ENCODE measurements at regions not wholly inside any gene's neighbourhood (a gene's known extent, or its start where the extent isn't known, plus 50 kb on each side); places are given as distances from the start of the nearest gene placed in this dataset.

- CTCF ChIA-PET: no interaction called here
- POLR2A ChIA-PET: no interaction called here
- Mint-ChIP-seq H3K27ac (no peak overlapping the region), H3K4me1 (peaks cover 35% of the 10 kb centered on the region), H3K4me3 (no peak overlapping the region), H3K27me3 (ENCODE audit: low read depth) (no peaks in the 10 kb centered on the region; the same call in 1 of the 2 replicates), H3K9me3 (peaks cover 10% of the 10 kb centered on the region), H3K36me3 (peaks cover 6% of the 10 kb centered on the region)
- no peak for TF ChIP-seq CREM (CRISPR knock-in tag; IDR thresholded peaks at IDR 0.05)
- ATAC-seq (no peak), DNase-seq (ENCODE audit: low spot score) (no peak)
These were observed 100.9 kb downstream of the BOD1 start for GRCh38 chr5:173515526-173515925.

DNA sequence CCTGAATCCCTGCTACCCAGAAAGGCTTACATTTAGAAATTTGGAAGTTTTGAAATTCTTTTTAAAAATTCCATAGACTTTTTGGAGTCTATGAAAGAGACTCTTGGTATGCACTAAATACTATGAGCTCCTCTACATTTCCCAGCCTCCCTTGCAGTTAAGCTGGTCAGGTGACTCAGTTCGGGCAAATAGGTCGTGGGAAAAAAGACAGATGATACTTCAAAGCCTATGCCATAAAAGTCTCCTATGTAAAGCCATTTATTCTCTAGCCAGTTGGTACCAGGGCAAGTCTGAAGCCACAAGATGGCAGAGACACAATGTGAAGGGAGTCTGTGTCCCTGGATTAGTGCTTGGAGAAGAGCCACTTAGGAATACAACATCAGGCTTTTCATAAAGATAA is 101.8 kb downstream of the BOD1 start:
- POLR2A ChIA-PET: no interaction called here
- DNase-seq (ENCODE audit: low spot score): no peak
- CTCF ChIA-PET: interaction anchor here (1.0 kb wide), 1 partner anchor 58 kb away, joined by 3 read pairs; no protein-coding TSS in a partner anchor
- Mint-ChIP-seq H3K9me3 (peaks cover 6% of the 10 kb centered on the region), H3K4me3 (no peak overlapping the region), H3K36me3 (peaks cover 4% of the 10 kb centered on the region; the same call in 1 of the 2 replicates), H3K4me1 (peaks cover 35% of the 10 kb centered on the region), H3K27ac (no peak overlapping the region), H3K27me3 (ENCODE audit: low read depth) (no peaks in the 10 kb centered on the region; the same call in 1 of the 2 replicates)
- ATAC-seq: no peak
- TF ChIP-seq, protein P1, sequence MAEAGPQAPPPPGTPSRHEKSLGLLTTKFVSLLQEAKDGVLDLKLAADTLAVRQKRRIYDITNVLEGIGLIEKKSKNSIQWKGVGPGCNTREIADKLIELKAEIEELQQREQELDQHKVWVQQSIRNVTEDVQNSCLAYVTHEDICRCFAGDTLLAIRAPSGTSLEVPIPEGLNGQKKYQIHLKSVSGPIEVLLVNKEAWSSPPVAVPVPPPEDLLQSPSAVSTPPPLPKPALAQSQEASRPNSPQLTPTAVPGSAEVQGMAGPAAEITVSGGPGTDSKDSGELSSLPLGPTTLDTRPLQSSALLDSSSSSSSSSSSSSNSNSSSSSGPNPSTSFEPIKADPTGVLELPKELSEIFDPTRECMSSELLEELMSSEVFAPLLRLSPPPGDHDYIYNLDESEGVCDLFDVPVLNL (CRISPR knock-in tag; IDR thresholded peaks at IDR 0.05; ENCODE audit: borderline replicate concordance, low read depth): no peak
- TF ChIP-seq CREB1 (CRISPR knock-in tag; IDR thresholded peaks at IDR 0.05) (no peak), FOXJ3 (CRISPR knock-in tag; IDR thresholded peaks at IDR 0.05; ENCODE audit: borderline replicate concordance) (no peak), MLX (CRISPR knock-in tag; IDR thresholded peaks at IDR 0.05) (no peak), MYBL2 (CRISPR knock-in tag; IDR thresholded peaks at IDR 0.05) (no peak), ELF4 (CRISPR knock-in tag; IDR thresholded peaks at IDR 0.05; ENCODE audit: low read depth) (no peak), IRF1 (CRISPR knock-in tag; IDR thresholded peaks at IDR 0.05) (no peak), TP53 (CRISPR knock-in tag; IDR thresholded peaks at IDR 0.05) (no peak), SMAD3 (CRISPR knock-in tag; IDR thresholded peaks at IDR 0.05; ENCODE audit: borderline replicate concordance) (no peak), CREM (CRISPR knock-in tag; IDR thresholded peaks at IDR 0.05) (no peak)
- TF ChIP-seq, protein P2, sequence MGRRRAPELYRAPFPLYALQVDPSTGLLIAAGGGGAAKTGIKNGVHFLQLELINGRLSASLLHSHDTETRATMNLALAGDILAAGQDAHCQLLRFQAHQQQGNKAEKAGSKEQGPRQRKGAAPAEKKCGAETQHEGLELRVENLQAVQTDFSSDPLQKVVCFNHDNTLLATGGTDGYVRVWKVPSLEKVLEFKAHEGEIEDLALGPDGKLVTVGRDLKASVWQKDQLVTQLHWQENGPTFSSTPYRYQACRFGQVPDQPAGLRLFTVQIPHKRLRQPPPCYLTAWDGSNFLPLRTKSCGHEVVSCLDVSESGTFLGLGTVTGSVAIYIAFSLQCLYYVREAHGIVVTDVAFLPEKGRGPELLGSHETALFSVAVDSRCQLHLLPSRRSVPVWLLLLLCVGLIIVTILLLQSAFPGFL (CRISPR knock-in tag; IDR thresholded peaks at IDR 0.05; ENCODE audit: borderline replicate concordance): no peak
- TF ChIP-seq, protein P3, sequence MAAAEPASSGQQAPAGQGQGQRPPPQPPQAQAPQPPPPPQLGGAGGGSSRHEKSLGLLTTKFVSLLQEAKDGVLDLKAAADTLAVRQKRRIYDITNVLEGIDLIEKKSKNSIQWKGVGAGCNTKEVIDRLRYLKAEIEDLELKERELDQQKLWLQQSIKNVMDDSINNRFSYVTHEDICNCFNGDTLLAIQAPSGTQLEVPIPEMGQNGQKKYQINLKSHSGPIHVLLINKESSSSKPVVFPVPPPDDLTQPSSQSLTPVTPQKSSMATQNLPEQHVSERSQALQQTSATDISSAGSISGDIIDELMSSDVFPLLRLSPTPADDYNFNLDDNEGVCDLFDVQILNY (CRISPR knock-in tag; IDR thresholded peaks at IDR 0.05): no peak
- TF ChIP-seq, protein P4, sequence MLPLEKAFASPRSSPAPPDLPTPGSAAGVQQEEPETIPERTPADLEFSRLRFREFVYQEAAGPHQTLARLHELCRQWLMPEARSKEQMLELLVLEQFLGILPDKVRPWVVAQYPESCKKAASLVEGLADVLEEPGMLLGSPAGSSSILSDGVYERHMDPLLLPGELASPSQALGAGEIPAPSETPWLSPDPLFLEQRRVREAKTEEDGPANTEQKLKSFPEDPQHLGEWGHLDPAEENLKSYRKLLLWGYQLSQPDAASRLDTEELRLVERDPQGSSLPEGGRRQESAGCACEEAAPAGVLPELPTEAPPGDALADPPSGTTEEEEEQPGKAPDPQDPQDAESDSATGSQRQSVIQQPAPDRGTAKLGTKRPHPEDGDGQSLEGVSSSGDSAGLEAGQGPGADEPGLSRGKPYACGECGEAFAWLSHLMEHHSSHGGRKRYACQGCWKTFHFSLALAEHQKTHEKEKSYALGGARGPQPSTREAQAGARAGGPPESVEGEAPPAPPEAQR (CRISPR knock-in tag; IDR thresholded peaks at IDR 0.05): no peak

GRCh38 chr5:173513521-173513991 is 102.9 kb downstream of the BOD1 start:
- no peak overlapping the region for H3K27ac Mint-ChIP-seq
- POLR2A ChIA-PET: no interaction called here
- CTCF ChIA-PET: interaction anchor here (1.0 to 1.4 kb wide), 2 partner anchors 59 to 471 kb away, joined by 3 to 4 read pairs; no protein-coding TSS in a partner anchor

More at GRCh38 chr5:173513521-173513991, 102.9 kb downstream of the BOD1 start:
- Mint-ChIP-seq H3K4me3 (no peak overlapping the region), H3K36me3 (no peaks in the 10 kb centered on the region), H3K27me3 (ENCODE audit: low read depth) (no peaks in the 10 kb centered on the region; the same call in 1 of the 2 replicates), H3K9me3 (peaks cover 3% of the 10 kb centered on the region; the same call in 1 of the 2 replicates), H3K4me1 (peaks cover 27% of the 10 kb centered on the region)
- DNase-seq (ENCODE audit: low spot score) (no peak), ATAC-seq (no peak)
- TF ChIP-seq FOXP4 (CRISPR knock-in tag; IDR thresholded peaks at IDR 0.05) (no peak), ZNF121 (CRISPR knock-in tag; IDR thresholded peaks at IDR 0.05) (no peak), NR1H2 (CRISPR knock-in tag; IDR thresholded peaks at IDR 0.05) (no peak), TP53 (CRISPR knock-in tag; IDR thresholded peaks at IDR 0.05) (no peak)
- TF ChIP-seq, protein P2 (CRISPR knock-in tag; IDR thresholded peaks at IDR 0.05; ENCODE audit: borderline replicate concordance): no peak

Data from WTC11 (cell line).